GM12801 (cell line): ENCODE measurements at regions not wholly inside any gene's neighbourhood (a gene's known extent, or its start where the extent isn't known, plus 50 kb on each side); places are given as distances from the start of the nearest gene placed in this dataset.

Experiments used
- CTCF ChIP-seq: IDR thresholded peaks from one replicate; pipeline ENCODE4 v1.5.1; 2011; ENCODE audit warnings: control low read depth; ENCODE audit not compliant: insufficient read length; ENCODE audit errors: extremely low read depth

GRCh38 chr10:6909905-6910560 is 330.0 kb upstream of the PRKCQ start:
- no peak for TF ChIP-seq CTCF

GRCh38 chr10:6907877-6908530 is 327.9 kb upstream of the PRKCQ start:
- no peak for TF ChIP-seq CTCF

- no peak for TF ChIP-seq CTCF
Observed at GRCh38 chr10:6894405-6894804, 314.3 kb upstream of the PRKCQ start.

- no peak for TF ChIP-seq CTCF
Observed at GRCh38 chr10:6892864-6893263, 312.8 kb upstream of the PRKCQ start.

- no peak for TF ChIP-seq CTCF
Observed at GRCh38 chr10:6891924-6892323, 311.8 kb upstream of the PRKCQ start.

GRCh38 chr10:6889718-6890117 is 309.6 kb upstream of the PRKCQ start:
- TF ChIP-seq CTCF: no peak

GRCh38 chr10:6888434-6888833 is 308.4 kb upstream of the PRKCQ start:
- TF ChIP-seq CTCF: no peak

- TF ChIP-seq CTCF: no peak
Observed at GRCh38 chr10:6885284-6885683, 305.2 kb upstream of the PRKCQ start.
